Activated naive CD4-positive, alpha-beta T cell treated with anti-CD3 and anti-CD28 coated beads for 36 hours (primary cell): ENCODE measurements at regions not wholly inside any gene's neighbourhood (a gene's known extent, or its start where the extent isn't known, plus 50 kb on each side); places are given as distances from the start of the nearest gene placed in this dataset.

Source experiments
- CTCF ChIA-PET: fragments of 350-600 bp; sonication (Branson Sonifier 250); formaldehyde crosslinking; loops from one replicate; lab custom pipeline; 2021; ENCODE audit warnings: antibody characterized with exemption; lab: Charles Lee
- DNase-seq: peaks from one replicate; pipeline ENCODE4 v3.0.0-alpha.2; 2020
- H3K27ac Mint-ChIP-seq: one replicate; pipeline ENCODE4 v1.8.0; 2021; ENCODE audit warnings: mild to moderate bottlenecking, mixed read lengths
- H3K27me3 Mint-ChIP-seq: one replicate; pipeline ENCODE4 v1.8.0; 2021; ENCODE audit warnings: low read depth, mixed read lengths
- H3K36me3 Mint-ChIP-seq: one replicate; pipeline ENCODE4 v1.8.0; 2021; ENCODE audit warnings: low read depth, mixed read lengths
- H3K4me1 Mint-ChIP-seq: one replicate; pipeline ENCODE4 v1.8.0; 2021; ENCODE audit warnings: low read depth, mixed read lengths
- H3K4me3 Mint-ChIP-seq: one replicate; pipeline ENCODE4 v1.8.0; 2021; ENCODE audit warnings: mild to moderate bottlenecking, moderate library complexity, mixed read lengths
- H3K9me3 Mint-ChIP-seq: one replicate; pipeline ENCODE4 v1.8.0; 2021; ENCODE audit warnings: mixed read lengths
- intact Hi-C: fragments of 100-400 bp; cut with micrococcal nuclease; formaldehyde crosslinking; loops from one replicate; pipeline ENCODE4 v1.15.1; 2023

DNA sequence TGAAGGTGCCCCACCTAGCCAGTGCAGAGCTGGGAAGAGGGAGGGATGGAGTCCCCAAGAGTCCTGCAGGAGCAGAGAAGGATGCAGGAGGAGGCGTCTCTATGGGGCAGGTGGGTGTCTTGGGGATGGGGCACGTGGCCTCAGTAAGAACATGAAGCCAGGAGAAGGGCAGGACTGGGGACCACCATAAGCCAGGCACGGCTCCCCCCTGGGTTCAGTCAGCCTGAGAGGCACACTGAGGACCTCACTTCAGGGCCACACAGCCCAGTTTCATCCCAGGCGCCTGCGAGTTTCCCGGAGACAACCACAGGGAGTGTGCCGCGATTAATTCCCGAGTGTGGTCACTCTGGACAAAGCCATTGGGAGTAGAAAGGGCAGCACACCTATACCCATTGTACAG lies 120.3 kb downstream of the GYPC start:
- Mint-ChIP-seq H3K27me3 (no peaks in the 10 kb centered on the region), H3K4me1 (peaks cover 10% of the 10 kb centered on the region), H3K9me3 (no peaks in the 10 kb centered on the region), H3K4me3 (peak overlapping the region; percentile 64), H3K36me3 (no peaks in the 10 kb centered on the region), H3K27ac (no peak overlapping the region)
- CTCF ChIA-PET: interaction anchor here (0.8 to 8.3 kb wide), 20 partner anchors 8 to 531 kb away, joined by 3 to 111 read pairs (median 4); no protein-coding TSS in a partner anchor
- intact Hi-C loops: loop anchor here (2.0 to 5.0 kb wide), 3 partner anchors 111 to 419 kb away; no protein-coding TSS in a partner anchor
- DNase-seq: no peak

- peaks cover 10% of the 10 kb centered on the region for H3K4me1 Mint-ChIP-seq
- CTCF ChIA-PET: interaction anchor here (0.6 to 8.3 kb wide), 28 partner anchors 8 to 1246 kb away, joined by 3 to 111 read pairs (median 3); no protein-coding TSS in a partner anchor
- intact Hi-C loops: loop anchor here (1.0 to 5.0 kb wide), 10 partner anchors 110 to 532 kb away; no protein-coding TSS in a partner anchor
- no peaks in the 10 kb centered on the region for H3K36me3 Mint-ChIP-seq
- peak; percentile 86 for DNase-seq
- H3K9me3 Mint-ChIP-seq: no peaks in the 10 kb centered on the region
- peak overlapping the region; percentile 9 for H3K27ac Mint-ChIP-seq
- H3K27me3 Mint-ChIP-seq: no peaks in the 10 kb centered on the region
- H3K4me3 Mint-ChIP-seq: peak overlapping the region; percentile 83
Observed at GRCh38 chr2:126776692-126777619, 121.0 kb downstream of the GYPC start.

- no peaks in the 10 kb centered on the region for H3K27me3 Mint-ChIP-seq
- CTCF ChIA-PET: interaction anchor here (0.6 to 8.3 kb wide), 16 partner anchors 12 to 1623 kb away, joined by 3 to 111 read pairs (median 5); no protein-coding TSS in a partner anchor
- DNase-seq: no peak
- intact Hi-C loops: loop anchor here (1.0 to 5.0 kb wide), 10 partner anchors 109 to 532 kb away; no protein-coding TSS in a partner anchor
- no peaks in the 10 kb centered on the region for H3K36me3 Mint-ChIP-seq
- H3K4me3 Mint-ChIP-seq: peak overlapping the region; percentile 83
- no peak overlapping the region for H3K27ac Mint-ChIP-seq
- peaks cover 10% of the 10 kb centered on the region for H3K4me1 Mint-ChIP-seq
- no peaks in the 10 kb centered on the region for H3K9me3 Mint-ChIP-seq
Observed at GRCh38 chr2:126777620-126777978, 121.1 kb upstream of the TEX51 start.

- CTCF ChIA-PET: interaction anchor here (0.6 to 8.3 kb wide), 4 partner anchors 43 to 251 kb away, joined by 3 to 111 read pairs (median 6); no protein-coding TSS in a partner anchor
- intact Hi-C loops: loop anchor here (5.0 kb wide), 2 partner anchors 162 to 422 kb away; no protein-coding TSS in a partner anchor
- Mint-ChIP-seq H3K27ac (no peak overlapping the region), H3K36me3 (no peaks in the 10 kb centered on the region), H3K27me3 (no peaks in the 10 kb centered on the region), H3K4me3 (no peak overlapping the region), H3K4me1 (peaks cover 10% of the 10 kb centered on the region), H3K9me3 (no peaks in the 10 kb centered on the region)
- no peak for DNase-seq
Observed at GRCh38 chr2:126778561-126779501, 119.9 kb upstream of the TEX51 start.

GRCh38 chr2:126781206-126781605 lies 117.5 kb upstream of the TEX51 start:
- no peaks in the 10 kb centered on the region for H3K9me3 Mint-ChIP-seq
- DNase-seq: no peak
- intact Hi-C loops: no loop called here
- no peaks in the 10 kb centered on the region for H3K27me3 Mint-ChIP-seq
- H3K27ac Mint-ChIP-seq: no peak overlapping the region
- CTCF ChIA-PET: interaction anchor here (8.3 kb wide), 1 partner anchor 253 kb away, joined by 111 read pairs; no protein-coding TSS in a partner anchor
- H3K4me3 Mint-ChIP-seq: no peak overlapping the region
- no peaks in the 10 kb centered on the region for H3K36me3 Mint-ChIP-seq
- H3K4me1 Mint-ChIP-seq: peaks cover 3% of the 10 kb centered on the region

DNA sequence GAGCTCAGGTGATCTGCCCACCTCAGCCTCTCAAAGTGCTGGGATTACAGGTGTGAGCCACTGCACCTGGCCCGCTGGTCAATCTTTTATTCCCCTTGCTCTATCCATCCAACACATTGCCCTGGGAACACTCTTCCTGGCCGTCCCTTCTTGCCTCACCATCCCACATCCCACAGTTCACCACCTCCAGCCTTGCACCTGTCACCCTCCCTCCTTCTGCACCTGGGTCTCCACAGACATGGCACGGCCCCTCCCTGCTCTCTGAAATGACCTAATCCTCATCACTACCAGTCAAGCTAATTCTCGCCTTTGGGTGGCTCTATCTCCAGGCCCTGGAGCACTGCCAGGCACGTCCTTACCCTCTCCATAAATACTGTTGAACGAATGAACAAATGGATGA lies 116.9 kb upstream of the TEX51 start:
- DNase-seq: no peak
- no peaks in the 10 kb centered on the region for H3K27me3 Mint-ChIP-seq
- no peak overlapping the region for H3K27ac Mint-ChIP-seq
- no peaks in the 10 kb centered on the region for H3K9me3 Mint-ChIP-seq
- no peaks in the 10 kb centered on the region for H3K36me3 Mint-ChIP-seq
- CTCF ChIA-PET: interaction anchor here (0.6 kb wide), 1 partner anchor 77 kb away, joined by 5 read pairs; no protein-coding TSS in a partner anchor
- intact Hi-C loops: no loop called here
- peaks cover 3% of the 10 kb centered on the region for H3K4me1 Mint-ChIP-seq
- no peak overlapping the region for H3K4me3 Mint-ChIP-seq

GRCh38 chr2:126782648-126783047 lies 116.0 kb upstream of the TEX51 start:
- intact Hi-C loops: no loop called here
- H3K27ac Mint-ChIP-seq: no peak overlapping the region
- CTCF ChIA-PET: no interaction called here
- H3K4me1 Mint-ChIP-seq: no peaks in the 10 kb centered on the region
- H3K9me3 Mint-ChIP-seq: no peaks in the 10 kb centered on the region
- H3K36me3 Mint-ChIP-seq: no peaks in the 10 kb centered on the region
- H3K4me3 Mint-ChIP-seq: no peak overlapping the region
- no peaks in the 10 kb centered on the region for H3K27me3 Mint-ChIP-seq
- no peak for DNase-seq

DNA sequence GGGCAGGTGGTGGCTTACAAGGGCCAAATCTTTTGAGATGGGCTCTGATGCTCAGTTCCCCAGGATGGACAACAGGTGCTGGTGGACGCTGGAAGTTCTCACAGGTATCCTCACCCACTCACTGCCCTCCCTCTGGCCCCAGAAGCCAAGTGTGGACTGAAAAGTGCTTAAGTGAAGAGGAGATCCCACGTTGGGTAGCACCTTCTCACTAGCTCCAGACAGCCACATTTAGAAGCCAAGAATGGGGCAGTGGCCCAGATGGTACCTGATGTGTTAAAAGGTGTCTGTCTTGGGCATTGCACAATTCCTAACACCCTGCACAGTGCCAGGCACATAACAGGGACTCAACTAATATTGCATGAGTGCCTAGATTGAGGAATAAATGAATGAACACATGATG lies 115.3 kb upstream of the TEX51 start:
- no peak overlapping the region for H3K27ac Mint-ChIP-seq
- H3K27me3 Mint-ChIP-seq: no peaks in the 10 kb centered on the region
- no peaks in the 10 kb centered on the region for H3K9me3 Mint-ChIP-seq
- no peak overlapping the region for H3K4me3 Mint-ChIP-seq
- no peak for DNase-seq
- CTCF ChIA-PET: interaction anchor here (0.6 kb wide), 1 partner anchor 39 kb away, joined by 3 read pairs; no protein-coding TSS in a partner anchor
- no peaks in the 10 kb centered on the region for H3K36me3 Mint-ChIP-seq
- H3K4me1 Mint-ChIP-seq: no peaks in the 10 kb centered on the region
- intact Hi-C loops: no loop called here

GRCh38 chr2:126784045-126784444 lies 114.6 kb upstream of the TEX51 start:
- Mint-ChIP-seq H3K27me3 (no peaks in the 10 kb centered on the region), H3K36me3 (no peaks in the 10 kb centered on the region), H3K4me3 (no peak overlapping the region), H3K27ac (no peak overlapping the region), H3K4me1 (no peaks in the 10 kb centered on the region), H3K9me3 (no peaks in the 10 kb centered on the region)
- CTCF ChIA-PET: interaction anchor here (0.6 kb wide), 1 partner anchor 284 kb away, joined by 4 read pairs; no protein-coding TSS in a partner anchor
- intact Hi-C loops: no loop called here
- no peak for DNase-seq

GRCh38 chr2:126784621-126785020 lies 114.1 kb upstream of the TEX51 start:
- no peak for DNase-seq
- Mint-ChIP-seq H3K27me3 (no peaks in the 10 kb centered on the region), H3K27ac (no peak overlapping the region), H3K36me3 (no peaks in the 10 kb centered on the region), H3K9me3 (no peaks in the 10 kb centered on the region), H3K4me3 (no peak overlapping the region), H3K4me1 (no peaks in the 10 kb centered on the region)
- intact Hi-C loops: no loop called here
- CTCF ChIA-PET: interaction anchor here (0.6 kb wide), 1 partner anchor 283 kb away, joined by 4 read pairs; no protein-coding TSS in a partner anchor

DNA sequence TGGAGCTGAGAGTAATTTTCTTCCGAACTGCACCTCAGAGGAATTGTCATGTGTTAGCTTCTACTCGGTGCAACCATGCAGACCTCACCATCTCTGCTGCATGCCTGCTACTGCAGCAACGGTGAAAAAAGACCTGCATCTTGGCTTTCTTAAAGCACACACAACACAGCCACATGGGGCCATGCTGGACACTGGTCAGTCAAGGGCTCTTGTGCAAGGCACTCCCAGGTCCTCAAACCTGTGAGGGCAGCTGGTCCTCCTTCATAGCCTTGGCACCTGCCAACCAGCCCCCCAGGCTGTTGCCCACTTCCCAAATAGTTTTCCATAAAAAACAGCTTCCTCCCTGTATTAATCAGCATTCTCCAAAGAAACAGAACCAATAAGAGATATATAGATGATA lies 113.5 kb upstream of the TEX51 start:
- CTCF ChIA-PET: no interaction called here
- H3K27ac Mint-ChIP-seq: no peak overlapping the region
- no peaks in the 10 kb centered on the region for H3K36me3 Mint-ChIP-seq

More for the DNA sequence above, 113.5 kb upstream of the TEX51 start:
- H3K4me1 Mint-ChIP-seq: no peaks in the 10 kb centered on the region
- intact Hi-C loops: no loop called here
- H3K27me3 Mint-ChIP-seq: no peaks in the 10 kb centered on the region
- H3K9me3 Mint-ChIP-seq: no peaks in the 10 kb centered on the region
- DNase-seq: no peak
- H3K4me3 Mint-ChIP-seq: no peak overlapping the region
